ENCODE measurements at regions not wholly inside any gene's neighbourhood (a gene's known extent, or its start where the extent isn't known, plus 50 kb on each side); places are given as distances from the start of the nearest gene placed in this dataset.

GRCh38 chr12:102622618-102623017 is 142.3 kb upstream of the IGF1 start:
- TF ChIP-seq CTCF (IDR thresholded peaks at IDR 0.05): no peak
- DNase-seq (ENCODE audit: low spot score) (no peak), ATAC-seq (ENCODE audit: low FRiP score) (no peak)

DNA sequence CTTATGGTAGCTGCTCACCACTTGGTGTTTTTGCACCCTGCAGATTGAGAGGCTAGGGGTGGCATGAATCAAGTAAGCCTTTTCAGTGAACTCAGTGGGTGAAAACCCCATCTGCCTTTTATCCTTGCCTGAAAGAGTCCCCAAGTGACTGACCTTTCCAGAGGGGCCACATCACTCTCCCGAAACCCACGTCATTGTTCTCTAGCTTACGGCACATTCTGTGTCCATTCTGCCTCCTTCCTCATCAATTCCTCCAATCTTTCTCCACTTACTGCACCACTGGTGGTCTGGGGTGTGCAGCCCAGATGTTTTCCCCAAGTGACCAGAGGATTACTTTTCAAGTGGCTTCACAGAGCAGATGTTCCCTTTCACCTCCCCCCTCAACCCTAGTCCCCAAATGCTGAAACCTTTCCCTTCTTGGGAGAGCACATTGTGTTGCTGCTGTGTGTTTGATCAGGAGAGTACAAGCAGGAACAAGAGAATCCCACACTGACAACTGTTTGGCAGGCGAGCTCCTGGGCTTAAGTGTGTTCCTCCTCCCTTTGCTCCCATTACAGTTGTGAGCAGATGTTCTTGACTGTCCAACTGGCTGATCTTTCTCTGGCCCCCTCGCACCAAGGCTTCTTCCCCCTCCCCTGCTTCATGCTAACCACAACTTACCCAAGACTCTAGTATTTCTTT is 138.0 kb upstream of the IGF1 start:
- no peak for ATAC-seq (ENCODE audit: low FRiP score)
- no peak for DNase-seq (ENCODE audit: low spot score)

GRCh38 chr12:102616692-102617091 is 136.3 kb upstream of the IGF1 start:
- no peak for DNase-seq (ENCODE audit: low spot score)
- no peak for ATAC-seq (ENCODE audit: low FRiP score)
- TF ChIP-seq CTCF (IDR thresholded peaks at IDR 0.05): no peak

More for the DNA sequence above, 138.0 kb upstream of the IGF1 start:
- no peak for TF ChIP-seq CTCF (IDR thresholded peaks at IDR 0.05)

GRCh38 chr12:102611995-102612394 is 131.6 kb upstream of the IGF1 start:
- TF ChIP-seq CTCF (IDR thresholded peaks at IDR 0.05): no peak
- ATAC-seq (ENCODE audit: low FRiP score) (no peak), DNase-seq (ENCODE audit: low spot score) (no peak)

- TF ChIP-seq CTCF (IDR thresholded peaks at IDR 0.05): no peak
Observed at GRCh38 chr12:102609996-102610395, 129.6 kb upstream of the IGF1 start.

GRCh38 chr12:102603021-102603420 is 122.7 kb upstream of the IGF1 start:
- ATAC-seq (ENCODE audit: low FRiP score): no peak
- no peak for TF ChIP-seq CTCF (IDR thresholded peaks at IDR 0.05)

More at GRCh38 chr12:102609996-102610395, 129.6 kb upstream of the IGF1 start:
- ATAC-seq (ENCODE audit: low FRiP score) (no peak), DNase-seq (ENCODE audit: low spot score) (no peak)

DNA sequence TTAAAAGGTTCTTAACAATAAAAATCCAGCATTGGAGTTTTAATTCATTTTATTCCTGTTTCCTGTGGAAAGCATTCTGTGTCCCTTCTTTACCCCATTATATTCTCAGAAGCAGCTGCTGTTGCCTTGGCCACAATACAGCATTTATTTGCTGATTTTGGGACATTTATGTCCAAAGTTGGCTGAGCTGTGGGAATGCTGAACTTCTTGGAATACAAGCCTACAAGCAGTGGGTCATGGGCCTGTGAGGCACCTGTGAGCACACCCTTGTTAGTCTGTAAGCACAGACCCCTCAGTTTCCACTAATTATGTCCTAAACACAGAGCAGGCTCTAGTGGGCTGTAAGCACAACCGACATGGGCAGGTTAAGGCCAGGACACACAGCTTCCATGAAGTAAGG is 122.2 kb upstream of the IGF1 start:
- ATAC-seq (ENCODE audit: low FRiP score): no peak
- no peak for TF ChIP-seq CTCF (IDR thresholded peaks at IDR 0.05)
- no peak for DNase-seq (ENCODE audit: low spot score)

More at GRCh38 chr12:102603021-102603420, 122.7 kb upstream of the IGF1 start:
- DNase-seq (ENCODE audit: low spot score): no peak

Data from omental fat pad (tissue), 3 donors.